Mesendoderm (in vitro differentiated cells): ENCODE measurements at regions not wholly inside any gene's neighbourhood (a gene's known extent, or its start where the extent isn't known, plus 50 kb on each side); places are given as distances from the start of the nearest gene placed in this dataset.

Experiments used
- DNase-seq: peaks from one replicate; pipeline ENCODE4 v3.0.0; 2013
- H2AK5ac ChIP-seq: 2 replicates; pipeline ENCODE4 v1.6.1; 2013; ENCODE audit warnings: low read length, inconsistent platforms
- H2BK120ac ChIP-seq: 2 replicates; pipeline ENCODE4 v1.6.1; 2013; ENCODE audit warnings: low read depth, mild to moderate bottlenecking, low read length, moderate library complexity, mixed read lengths
- H2BK15ac ChIP-seq: replicated peaks from 2 replicates; pipeline ENCODE4 v1.6.1; 2013; ENCODE audit warnings: low read depth, mild to moderate bottlenecking, moderate library complexity
- H2BK5ac ChIP-seq: 2 replicates; pipeline ENCODE4 v1.6.1; 2013; ENCODE audit warnings: low read length, inconsistent platforms
- H3K18ac ChIP-seq: 2 replicates; pipeline ENCODE4 v1.6.1; 2013; ENCODE audit warnings: mild to moderate bottlenecking, low read length, mixed read lengths
- H3K23ac ChIP-seq: one replicate; pipeline ENCODE4 v1.6.1; 2013; ENCODE audit warnings: low read length
- H3K27ac ChIP-seq: 2 replicates; pipeline ENCODE4 v1.5.1; 2013; ENCODE audit warnings: low read depth, mild to moderate bottlenecking, inconsistent platforms, low read length, moderate library complexity
- H3K27me3 ChIP-seq: 2 replicates; pipeline ENCODE4 v1.6.1; 2013; ENCODE audit warnings: low read length, control low read depth, mild to moderate bottlenecking, inconsistent platforms; ENCODE audit not compliant: insufficient read depth, poor library complexity
- H3K36me3 ChIP-seq: 2 replicates; pipeline ENCODE4 v1.6.1; 2013; ENCODE audit warnings: low read length, inconsistent platforms; ENCODE audit not compliant: control insufficient read depth, insufficient read depth
- H3K4ac ChIP-seq: one replicate; pipeline ENCODE4 v1.6.1; 2013; ENCODE audit warnings: low read depth, mild to moderate bottlenecking, low read length, moderate library complexity
- H3K4me1 ChIP-seq: 2 replicates; pipeline ENCODE4 v1.6.1; 2013; ENCODE audit warnings: low read depth, low read length, inconsistent platforms; ENCODE audit not compliant: control insufficient read depth
- H3K4me2 ChIP-seq: 2 replicates; pipeline ENCODE4 v1.6.1; 2013; ENCODE audit warnings: low read length
- H3K4me3 ChIP-seq: 2 replicates; pipeline ENCODE4 v1.5.1; 2013; ENCODE audit warnings: mild to moderate bottlenecking, low read length
- H3K56ac ChIP-seq: one replicate; pipeline ENCODE4 v1.6.1; 2013; ENCODE audit warnings: low read length
- H3K79me1 ChIP-seq: 2 replicates; pipeline ENCODE4 v1.6.1; 2013; ENCODE audit warnings: low read length, inconsistent platforms
- H3K79me2 ChIP-seq: 2 replicates; pipeline ENCODE4 v1.6.1; 2013; ENCODE audit warnings: mild to moderate bottlenecking, low read length; ENCODE audit not compliant: control insufficient read depth, insufficient read depth
- H3K9ac ChIP-seq: 2 replicates; pipeline ENCODE4 v1.6.1; 2013; ENCODE audit warnings: low read length, inconsistent platforms
- H4K5ac ChIP-seq: one replicate; pipeline ENCODE4 v1.6.1; 2013; ENCODE audit warnings: low read length
- H4K8ac ChIP-seq: one replicate; pipeline ENCODE4 v1.6.1; 2013; ENCODE audit warnings: low read depth, mild to moderate bottlenecking, control low read depth, low read length, moderate library complexity
- WGBS: extraction: QIAGEN DNeasy Blood & Tissue Kit; methylation state at CpG from one replicate; pipeline ENCODE4 v1.1.7; 2013; ENCODE audit warnings: low lambda C conversion rate, missing lambda C conversion rate; ENCODE audit not compliant: insufficient coverage; ENCODE audit errors: extremely low coverage; 5-methylcytosine and 5-hydroxymethylcytosine counted together

DNA sequence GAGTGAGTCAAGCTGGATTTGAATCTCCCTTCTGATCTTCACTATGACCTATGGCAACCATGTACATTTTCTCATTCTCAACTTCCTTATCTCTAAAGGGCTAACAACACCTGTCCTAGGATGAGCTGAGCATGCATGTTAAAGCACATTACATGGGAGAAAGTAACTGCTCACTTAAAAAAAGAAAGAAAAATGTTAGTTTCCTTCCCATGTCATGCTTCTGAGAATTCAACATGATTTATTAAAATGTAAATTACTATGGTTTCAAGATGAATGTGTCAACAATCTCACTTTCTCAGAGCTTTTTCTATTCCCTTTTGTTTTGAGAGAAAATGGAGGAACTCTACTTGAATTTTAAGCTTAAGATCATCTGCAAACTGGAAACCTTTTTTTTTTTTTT, 295.3 kb downstream of the SKIDA1 start:
- Histone ChIP-seq H3K9ac (no peak overlapping the region), H3K79me1 (no peaks in the 10 kb centered on the region), H3K56ac (no peak overlapping the region), H3K4me3 (no peak overlapping the region), H3K4me1 (no peaks in the 10 kb centered on the region), H3K27me3 (no peaks in the 10 kb centered on the region), H4K8ac (no peak overlapping the region), H2AK5ac (no peak overlapping the region), H3K4ac (no peak overlapping the region), H3K18ac (no peak overlapping the region), H4K5ac (no peak overlapping the region), H3K36me3 (no peaks in the 10 kb centered on the region), H2BK120ac (no peak overlapping the region), H3K4me2 (no peak overlapping the region), H3K27ac (no peak overlapping the region), H2BK5ac (no peak overlapping the region), H3K23ac (no peak overlapping the region), H3K79me2 (no peaks in the 10 kb centered on the region), H2BK15ac (no peak overlapping the region)
- DNase-seq, result no peak

DNA sequence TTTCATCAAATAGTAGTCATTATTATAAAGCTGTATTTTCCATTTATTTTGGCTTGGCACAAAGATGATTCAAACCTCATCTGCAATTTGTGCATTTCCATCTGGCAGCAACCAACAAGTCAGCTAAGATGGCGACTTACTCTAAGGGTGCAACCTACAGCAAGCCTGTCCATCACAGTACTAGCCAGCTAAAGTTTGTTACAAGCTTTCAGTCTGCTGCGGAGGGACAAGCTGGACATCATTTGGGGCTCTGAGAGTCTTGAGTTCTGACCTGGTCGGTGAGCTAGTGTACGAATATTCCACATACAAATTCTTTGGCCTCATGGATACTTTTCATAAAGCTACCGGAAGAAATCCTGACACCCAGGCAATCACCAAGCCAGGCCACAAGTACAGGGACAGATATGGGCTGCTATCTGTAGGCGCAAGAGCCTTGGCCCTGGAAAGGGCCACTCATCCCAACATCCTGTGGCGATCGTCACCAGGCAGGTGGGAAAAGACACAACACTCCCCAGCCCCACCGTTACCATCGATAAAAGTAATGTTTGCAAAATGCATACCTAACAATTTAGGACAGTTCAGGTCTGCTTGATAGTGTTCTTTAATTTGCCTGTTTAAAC, 307.6 kb downstream of the SKIDA1 start:
- Histone ChIP-seq H3K56ac (no peak overlapping the region), H3K79me2 (no peaks in the 10 kb centered on the region), H3K23ac (no peak overlapping the region), H3K79me1 (peaks cover 1% of the 10 kb centered on the region), H3K36me3 (no peaks in the 10 kb centered on the region), H2BK120ac (no peak overlapping the region), H3K27me3 (no peaks in the 10 kb centered on the region), H2AK5ac (no peak overlapping the region), H3K4ac (no peak overlapping the region), H3K4me3 (no peak overlapping the region), H3K27ac (no peak overlapping the region), H3K9ac (no peak overlapping the region), H2BK5ac (no peak overlapping the region), H3K4me2 (no peak overlapping the region), H2BK15ac (no peak overlapping the region), H4K5ac (no peak overlapping the region), H3K18ac (no peak overlapping the region), H4K8ac (no peak overlapping the region), H3K4me1 (no peaks in the 10 kb centered on the region)
- no peak for DNase-seq
- WGBS, result no CpG with 5 or more reads among the region's 10 CpGs

DNA sequence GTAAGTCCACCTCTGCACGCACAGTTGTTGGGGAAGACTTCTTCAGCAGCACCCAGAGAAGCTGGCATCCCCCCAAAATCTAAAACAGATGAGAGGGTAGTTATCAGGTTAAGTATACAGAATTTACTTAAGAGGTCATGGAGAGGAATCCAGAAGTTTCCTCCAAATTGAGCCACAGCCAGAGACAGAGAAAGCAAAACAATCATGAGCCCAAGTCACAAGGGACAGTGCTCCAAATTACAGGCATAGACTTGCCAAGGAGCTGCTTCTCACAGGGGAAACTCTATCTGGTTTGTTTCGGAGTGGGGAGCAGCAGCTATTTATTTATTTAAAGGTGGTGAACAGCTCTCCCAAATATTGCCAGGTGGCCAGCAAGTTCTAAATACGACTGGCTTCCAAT, 308.4 kb downstream of the SKIDA1 start:
- Histone ChIP-seq H3K4ac (no peak overlapping the region), H2BK15ac (no peak overlapping the region), H3K27ac (no peak overlapping the region), H3K79me2 (no peaks in the 10 kb centered on the region), H3K23ac (no peak overlapping the region), H2BK120ac (no peak overlapping the region), H2AK5ac (no peak overlapping the region), H4K8ac (no peak overlapping the region), H3K4me2 (no peak overlapping the region), H3K27me3 (no peaks in the 10 kb centered on the region), H4K5ac (no peak overlapping the region), H3K4me3 (no peak overlapping the region), H3K79me1 (peaks cover 1% of the 10 kb centered on the region), H3K4me1 (no peaks in the 10 kb centered on the region), H3K36me3 (no peaks in the 10 kb centered on the region), H3K9ac (no peak overlapping the region), H2BK5ac (no peak overlapping the region), H3K56ac (no peak overlapping the region), H3K18ac (no peak overlapping the region)
- no CpG with 5 or more reads among the region's 3 CpGs for WGBS
- DNase-seq, result no peak

DNA sequence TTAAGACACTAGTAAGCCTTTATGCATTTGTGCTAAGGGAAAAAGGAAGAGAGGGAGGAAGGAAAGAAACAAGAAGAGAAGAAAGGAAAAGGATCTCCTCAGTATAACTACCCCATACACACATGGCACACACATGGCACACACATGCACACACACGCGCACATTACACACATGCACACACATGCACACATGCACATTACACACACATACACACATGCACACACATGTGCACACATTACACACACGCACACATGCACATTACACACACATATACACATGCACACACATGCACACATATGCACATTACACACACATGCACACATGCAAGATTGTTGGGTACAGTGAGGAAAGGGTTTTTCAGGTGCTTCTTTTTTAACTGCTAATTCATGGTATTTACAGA, 311.2 kb downstream of the SKIDA1 start:
- Histone ChIP-seq H3K4me1 (no peaks in the 10 kb centered on the region), H2BK15ac (no peak overlapping the region), H3K4ac (no peak overlapping the region), H3K79me2 (no peaks in the 10 kb centered on the region), H3K27ac (no peak overlapping the region), H3K56ac (no peak overlapping the region), H2AK5ac (no peak overlapping the region), H2BK5ac (no peak overlapping the region), H4K8ac (no peak overlapping the region), H4K5ac (no peak overlapping the region), H3K4me2 (no peak overlapping the region), H3K79me1 (peaks cover 1% of the 10 kb centered on the region), H3K36me3 (no peaks in the 10 kb centered on the region), H3K9ac (no peak overlapping the region), H3K18ac (no peak overlapping the region), H2BK120ac (no peak overlapping the region), H3K27me3 (no peaks in the 10 kb centered on the region), H3K4me3 (no peak overlapping the region), H3K23ac (peak overlapping the region; percentile 81)
- DNase-seq, result no peak
- no CpG with 5 or more reads among the region's 3 CpGs for WGBS

DNA sequence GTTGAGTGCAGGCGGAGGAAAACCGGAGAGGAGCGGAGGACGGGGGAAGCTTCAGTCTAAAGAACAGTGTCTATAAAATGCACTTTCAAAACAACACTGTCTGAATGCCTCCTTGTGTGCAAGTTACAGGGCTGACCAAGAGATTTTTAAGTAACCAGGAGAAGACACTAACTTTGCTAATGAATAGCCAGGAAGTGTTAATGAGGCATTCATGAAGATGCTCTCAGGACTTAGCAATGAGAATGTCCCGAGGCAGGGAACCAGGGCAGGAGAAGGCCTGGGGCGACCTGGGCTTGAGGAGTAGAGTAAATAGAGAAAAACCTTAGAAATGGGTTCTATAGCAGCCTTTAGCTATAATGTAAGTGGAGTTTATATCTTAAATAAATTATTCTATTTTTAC, 312.1 kb downstream of the SKIDA1 start:
- no peak overlapping the region for H2BK120ac ChIP-seq
- no peak overlapping the region for H3K4ac ChIP-seq
- H4K8ac ChIP-seq, result no peak overlapping the region
- H3K4me1 ChIP-seq, result no peaks in the 10 kb centered on the region
- H3K79me2 ChIP-seq, result no peaks in the 10 kb centered on the region
- peaks cover 1% of the 10 kb centered on the region for H3K79me1 ChIP-seq
- no peaks in the 10 kb centered on the region for H3K36me3 ChIP-seq
- H2AK5ac ChIP-seq, result no peak overlapping the region
- no peak overlapping the region for H3K18ac ChIP-seq
- no peak overlapping the region for H3K23ac ChIP-seq
- DNase-seq, result peak; percentile 41
- no peak overlapping the region for H3K4me2 ChIP-seq
- WGBS, result no CpG with 5 or more reads among the region's 6 CpGs
- H3K9ac ChIP-seq, result no peak overlapping the region
- H4K5ac ChIP-seq, result no peak overlapping the region
- no peak overlapping the region for H3K27ac ChIP-seq
- no peak overlapping the region for H2BK15ac ChIP-seq
- H3K56ac ChIP-seq, result no peak overlapping the region
- no peak overlapping the region for H3K4me3 ChIP-seq
- H3K27me3 ChIP-seq, result no peaks in the 10 kb centered on the region
- no peak overlapping the region for H2BK5ac ChIP-seq

DNA sequence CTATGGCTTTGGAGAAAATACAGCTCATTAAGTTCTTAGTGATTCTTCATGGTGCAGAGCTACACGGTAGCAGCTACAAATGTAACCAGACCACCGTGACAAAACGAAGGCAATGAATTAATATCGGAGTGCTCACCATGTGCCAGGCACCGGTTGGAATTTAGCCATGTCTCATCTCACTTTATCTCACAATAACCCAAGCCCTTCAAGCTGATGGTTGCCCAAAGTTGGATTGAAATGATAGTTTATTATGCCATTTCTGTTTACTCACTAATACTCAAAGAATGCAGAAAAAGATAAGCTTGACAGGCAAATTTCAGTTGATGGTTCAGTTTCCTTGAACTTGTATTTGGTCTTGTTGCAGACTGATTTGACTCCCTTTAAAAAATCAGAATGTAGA, 312.6 kb downstream of the SKIDA1 start:
- no CpG with 5 or more reads among the region's 5 CpGs for WGBS
- DNase-seq, result no peak
- Histone ChIP-seq H3K4me2 (no peak overlapping the region), H2BK120ac (no peak overlapping the region), H3K4me3 (no peak overlapping the region), H2BK15ac (no peak overlapping the region), H3K79me1 (peaks cover 1% of the 10 kb centered on the region), H3K18ac (no peak overlapping the region), H3K4me1 (no peaks in the 10 kb centered on the region), H3K79me2 (no peaks in the 10 kb centered on the region), H4K8ac (no peak overlapping the region), H3K36me3 (no peaks in the 10 kb centered on the region), H3K27me3 (no peaks in the 10 kb centered on the region), H3K56ac (no peak overlapping the region), H3K4ac (no peak overlapping the region), H4K5ac (no peak overlapping the region), H2AK5ac (no peak overlapping the region), H3K9ac (no peak overlapping the region), H3K27ac (no peak overlapping the region), H2BK5ac (no peak overlapping the region), H3K23ac (no peak overlapping the region)
